ENCODE measurements at regions not wholly inside any gene's neighbourhood (a gene's known extent, or its start where the extent isn't known, plus 50 kb on each side); places are given as distances from the start of the nearest gene placed in this dataset.

GRCh38 chr1:217373761-217374701 lies 256.9 kb downstream of the GPATCH2 start:
- TF ChIP-seq CTCF (IDR thresholded peaks at IDR 0.05) (no peak), POLR2A (IDR thresholded peaks at IDR 0.05) (no peak)
